Mucosa of gallbladder (tissue), 1 donor: ENCODE measurements at regions not wholly inside any gene's neighbourhood (a gene's known extent, or its start where the extent isn't known, plus 50 kb on each side); places are given as distances from the start of the nearest gene placed in this dataset.

Source experiments
- DNase-seq: peaks from one replicate; pipeline ENCODE4 v3.0.0-alpha.2; 2020; ENCODE audit warnings: low spot score
- donor health status: DM: no; HTN: no; CAD: no.

DNA sequence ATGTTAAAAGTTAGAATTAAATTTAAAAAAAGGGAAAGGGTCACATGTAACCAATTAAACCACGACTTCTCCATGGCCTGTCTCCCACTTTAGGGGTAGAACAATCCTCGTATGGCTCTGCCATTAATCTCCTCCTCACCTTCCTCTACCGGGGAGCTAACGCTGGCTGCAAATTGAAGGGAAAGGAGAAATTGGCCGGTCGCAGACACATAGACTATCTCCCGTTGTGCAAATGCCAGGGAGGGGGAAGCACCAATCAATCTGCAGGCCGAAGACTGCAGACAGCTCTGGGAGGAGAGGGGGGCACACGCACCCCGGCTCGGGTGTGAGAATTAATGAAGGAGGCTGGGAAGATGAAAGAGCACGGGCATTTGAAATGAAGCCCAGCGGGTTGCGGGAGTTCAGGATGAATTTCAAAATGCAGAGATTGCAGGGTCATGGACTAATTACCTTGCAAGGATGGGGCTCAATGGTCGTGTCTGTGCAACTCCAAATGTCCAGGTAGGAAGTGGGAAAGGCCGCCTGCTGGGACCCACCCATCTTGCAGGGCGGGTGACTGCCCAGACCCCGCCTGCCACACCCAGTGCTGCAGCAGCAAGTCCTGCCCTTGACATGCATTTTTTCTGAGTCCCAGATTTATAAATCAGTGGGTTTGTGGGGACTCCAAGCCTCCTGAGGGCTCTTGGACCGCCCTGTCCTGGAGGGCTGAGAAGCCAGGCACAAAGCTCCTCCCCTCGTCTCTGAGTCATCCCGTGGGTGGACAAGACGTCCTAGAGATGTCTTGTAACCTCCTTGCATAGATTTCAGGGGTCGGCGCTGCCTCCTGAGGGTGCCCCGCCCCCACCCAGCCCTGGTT, 534.2 kb downstream of the TBC1D22A start:
- no peak for DNase-seq

DNA sequence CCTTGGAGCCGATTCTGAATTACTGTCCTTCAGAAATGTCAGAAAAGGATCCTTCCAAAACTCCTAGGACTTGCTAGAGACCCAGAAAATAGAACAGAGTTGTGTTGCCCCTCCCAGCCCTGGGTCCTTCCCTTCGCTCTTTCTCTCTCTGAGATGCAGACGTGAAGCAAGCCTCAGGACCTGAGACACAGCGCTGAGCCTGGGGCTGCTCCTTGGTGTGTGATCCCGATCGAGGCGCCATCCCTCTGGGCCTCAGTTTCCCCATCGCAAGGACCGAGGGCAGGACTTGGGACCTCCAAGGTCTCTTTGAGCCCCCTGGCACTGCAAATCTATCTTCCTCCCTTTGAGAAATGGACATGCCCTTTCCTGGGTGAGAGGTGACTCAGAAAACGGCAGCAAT, 533.5 kb downstream of the TBC1D22A start:
- DNase-seq = no peak

DNA sequence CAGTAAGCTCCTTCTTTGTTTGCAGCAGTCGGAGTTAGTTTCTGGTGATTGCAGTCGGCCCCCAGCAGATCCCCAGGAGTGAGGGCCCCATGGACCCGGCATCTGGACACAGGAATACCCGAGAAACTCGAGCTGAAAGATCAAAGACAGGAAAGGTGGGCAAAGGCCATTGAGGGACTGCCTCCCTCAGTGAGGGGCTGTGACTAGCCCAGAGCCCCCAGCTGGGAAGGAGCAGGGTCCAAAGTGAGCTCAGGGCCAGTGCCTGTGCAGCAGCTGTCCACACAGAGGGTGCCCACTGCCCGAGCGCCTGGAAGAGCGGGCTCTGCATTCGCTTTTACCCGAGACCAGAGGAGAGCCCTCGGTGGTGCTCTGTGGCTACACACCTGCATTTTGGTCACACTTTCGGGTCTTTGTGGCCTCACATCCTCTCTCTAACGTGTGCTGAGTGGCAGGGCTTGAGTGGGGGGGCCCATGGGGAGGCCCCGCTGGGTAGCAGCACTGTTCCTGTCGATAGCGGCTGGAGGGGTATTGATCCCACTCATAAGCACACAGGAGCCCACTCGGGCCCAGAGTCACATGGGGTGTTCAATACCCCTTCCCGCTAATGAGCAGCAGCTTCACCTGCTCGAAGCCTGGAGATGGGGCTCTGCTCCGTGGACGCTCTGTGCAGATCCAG, 532.9 kb downstream of the TBC1D22A start:
- DNase-seq = no peak

DNA sequence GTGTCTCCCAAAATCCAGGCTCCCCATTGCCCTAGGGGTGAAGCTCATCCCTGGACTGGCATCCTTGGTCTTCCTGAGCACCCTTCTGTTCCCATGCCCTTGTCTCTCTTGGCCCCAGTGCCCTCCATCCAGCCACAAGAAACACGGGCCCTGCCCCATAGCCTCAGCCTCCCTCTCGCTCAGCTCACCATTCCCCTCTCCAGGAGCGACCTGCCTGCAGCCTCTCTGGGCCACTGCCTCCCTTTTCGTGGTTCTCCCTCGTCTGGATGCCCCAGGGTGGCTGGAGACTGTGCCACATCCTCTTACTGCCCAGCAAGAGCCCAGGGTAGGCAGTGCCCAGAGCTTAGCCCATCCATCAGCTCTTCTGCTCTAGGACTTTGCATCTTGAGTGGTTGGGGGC, 532.1 kb downstream of the TBC1D22A start:
- no peak for DNase-seq

DNA sequence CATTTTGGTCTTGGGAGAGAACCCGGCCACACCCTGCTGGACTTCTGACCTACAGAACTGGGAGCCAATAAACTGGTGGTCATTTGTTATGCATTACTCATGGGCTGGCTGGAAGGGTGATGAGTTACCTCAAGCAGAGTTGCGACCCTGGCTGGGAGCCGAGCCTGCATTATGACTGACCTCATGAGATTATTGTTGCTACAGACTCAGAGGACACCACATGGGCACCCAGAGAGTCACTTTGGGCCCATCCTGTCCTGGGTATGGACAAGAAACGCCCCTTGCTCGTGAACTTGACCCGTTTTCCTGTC, 531.7 kb downstream of the TBC1D22A start:
- no peak for DNase-seq

DNA sequence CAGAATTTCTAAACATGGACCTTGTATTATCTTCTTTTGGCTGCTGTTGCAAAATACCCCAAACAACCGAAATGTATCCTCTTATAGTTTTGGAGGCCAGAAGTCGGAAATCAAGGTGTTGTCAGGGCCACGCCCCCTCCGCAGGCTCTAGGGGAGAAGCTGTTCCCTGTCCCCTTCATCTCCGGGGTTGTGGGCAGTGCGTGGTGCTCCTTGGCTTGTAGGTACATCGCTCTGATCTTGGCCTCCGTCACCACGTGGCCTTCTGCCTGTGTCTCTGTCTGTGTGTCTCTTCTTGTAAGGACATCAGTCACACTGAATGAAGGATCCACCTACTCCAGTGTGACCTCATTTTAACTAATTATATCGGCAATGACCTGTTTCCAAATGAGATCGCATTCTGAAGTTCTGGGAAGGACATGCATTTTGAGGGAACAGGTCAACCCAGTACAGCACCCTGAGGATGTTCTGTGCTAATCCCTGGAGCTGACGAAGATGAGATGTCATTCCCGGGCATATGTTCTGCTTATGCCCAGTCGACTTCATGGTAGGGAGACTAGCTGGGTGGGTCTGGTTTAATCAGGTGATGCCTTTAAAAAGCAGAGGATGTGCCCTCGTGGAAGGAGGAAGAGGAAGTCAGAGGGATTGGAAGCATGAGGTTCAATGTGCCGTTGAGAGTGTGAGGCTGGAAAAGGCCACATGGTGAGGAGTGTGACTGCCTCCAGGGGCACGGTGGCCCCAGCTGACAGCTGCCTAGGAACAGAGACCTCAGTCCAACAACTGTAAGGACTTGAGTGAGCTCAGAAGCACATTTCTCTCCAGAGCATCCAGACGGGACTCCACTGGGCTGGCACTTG, 531.1 kb downstream of the TBC1D22A start:
- no peak for DNase-seq

DNA sequence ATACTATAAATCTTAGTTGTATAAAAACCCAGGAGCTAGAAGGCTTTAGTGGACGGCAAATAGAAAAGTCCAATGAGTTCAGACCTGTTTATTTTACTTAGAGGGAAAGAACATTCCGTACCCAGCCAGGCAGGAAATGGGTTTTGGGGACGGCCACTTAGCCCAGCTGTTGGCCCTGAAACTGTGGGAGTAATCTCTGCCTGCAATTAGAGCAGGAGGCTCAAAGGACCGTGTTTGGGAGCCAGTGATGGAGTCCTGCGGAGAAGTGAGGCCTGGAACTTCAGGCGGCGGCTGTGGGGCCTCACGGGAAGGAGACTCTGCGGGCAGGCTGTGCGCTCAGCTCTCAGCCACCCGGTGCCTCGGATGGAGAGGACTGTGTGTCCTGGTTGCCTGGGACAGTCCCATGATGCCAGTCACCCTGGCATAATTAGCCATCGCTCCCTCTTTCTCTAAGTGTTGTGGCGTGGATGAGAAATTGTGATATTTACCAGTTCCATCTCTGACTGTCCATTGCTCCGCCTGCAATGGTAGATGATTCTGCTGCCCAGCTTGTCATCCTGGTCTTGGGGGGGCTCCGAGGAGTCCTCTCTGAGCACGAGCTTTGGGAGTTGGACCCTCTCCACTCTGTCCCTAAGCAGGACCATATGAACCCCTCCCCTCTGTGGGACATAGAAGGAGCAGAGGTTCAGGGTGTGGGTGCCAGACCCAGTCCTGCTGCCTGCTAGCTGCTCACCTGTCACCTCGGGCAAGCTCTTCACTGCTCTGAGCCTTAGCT, 530.3 kb downstream of the TBC1D22A start:
- DNase-seq = no peak

DNA sequence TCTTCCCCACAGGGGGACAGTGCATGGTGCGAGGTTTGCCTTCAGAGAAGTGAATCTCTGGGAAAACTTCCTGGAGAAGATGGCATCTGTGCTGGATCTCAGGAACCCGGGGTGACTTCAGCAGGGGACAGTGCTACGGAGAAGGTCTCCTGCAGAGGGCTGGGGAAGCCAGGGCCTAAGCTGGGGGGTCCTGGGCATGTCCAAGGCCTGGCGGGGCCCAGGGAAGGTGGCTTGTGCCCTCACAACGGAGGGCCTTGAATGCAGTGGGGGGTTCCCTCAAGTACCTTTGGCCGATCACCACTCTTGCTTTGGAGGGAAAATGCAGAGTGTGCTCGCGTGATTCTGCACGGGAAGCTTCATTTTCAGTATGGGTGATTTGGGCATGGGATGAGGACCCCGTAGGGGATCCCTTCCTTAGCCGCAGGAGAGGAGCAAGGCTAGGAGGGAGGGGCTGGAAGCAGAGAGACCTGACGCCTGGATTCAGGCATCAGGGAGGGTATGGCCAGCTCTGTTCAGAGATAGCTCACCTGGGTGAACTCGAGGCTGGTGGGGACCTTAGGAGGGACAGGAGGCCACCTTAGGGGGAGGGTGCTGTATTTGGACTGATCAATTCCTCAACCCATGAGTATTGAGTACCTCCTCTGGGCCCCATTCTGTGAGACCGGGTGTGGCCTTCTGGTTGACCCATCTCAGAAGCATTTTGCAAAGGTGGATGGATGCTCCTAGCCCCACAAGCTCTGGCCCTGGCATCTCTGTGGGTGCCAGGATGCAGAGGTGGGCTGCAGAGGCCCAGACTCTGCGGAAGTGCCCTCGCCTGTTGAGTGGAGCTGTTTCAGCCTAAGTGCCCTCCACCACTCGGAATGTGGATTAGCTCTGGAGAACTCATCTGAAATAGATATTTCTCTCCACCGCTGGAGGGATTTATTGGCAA, 529.4 kb downstream of the TBC1D22A start:
- no peak for DNase-seq

DNA sequence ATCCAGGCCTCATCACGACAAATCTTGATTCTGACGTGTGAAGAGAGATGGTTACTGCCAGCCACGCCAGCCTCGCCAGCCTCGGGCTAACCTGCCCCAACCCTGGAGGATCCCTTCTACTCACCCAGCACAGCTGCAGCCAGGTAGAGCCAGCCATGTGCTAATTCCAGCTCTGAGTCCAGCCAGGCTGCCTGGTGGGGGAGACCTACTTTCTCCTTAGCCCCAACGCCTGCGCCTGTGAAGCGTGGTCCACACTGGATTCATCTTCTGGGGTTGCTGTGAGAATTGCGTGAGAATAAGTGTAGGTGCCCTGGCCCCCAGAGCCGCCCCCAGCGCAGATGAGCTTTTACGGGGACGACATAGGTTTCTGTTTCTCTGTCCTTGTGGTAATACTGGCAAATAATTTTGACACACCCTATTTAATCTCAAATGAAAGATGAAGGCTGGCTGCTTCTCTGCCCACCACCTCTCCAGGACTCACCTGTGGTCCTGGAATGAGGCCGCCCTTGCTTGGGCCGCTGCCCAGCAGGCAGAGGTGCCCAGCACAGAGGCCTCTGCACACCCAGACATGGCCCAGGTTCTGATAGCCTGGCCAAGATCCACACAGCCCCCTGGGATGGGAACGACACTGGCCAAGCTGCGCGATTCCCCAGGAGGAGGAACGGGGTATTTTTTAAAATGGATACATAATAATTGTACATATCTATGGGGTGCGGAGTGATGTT, 528.4 kb downstream of the TBC1D22A start:
- no peak for DNase-seq

DNA sequence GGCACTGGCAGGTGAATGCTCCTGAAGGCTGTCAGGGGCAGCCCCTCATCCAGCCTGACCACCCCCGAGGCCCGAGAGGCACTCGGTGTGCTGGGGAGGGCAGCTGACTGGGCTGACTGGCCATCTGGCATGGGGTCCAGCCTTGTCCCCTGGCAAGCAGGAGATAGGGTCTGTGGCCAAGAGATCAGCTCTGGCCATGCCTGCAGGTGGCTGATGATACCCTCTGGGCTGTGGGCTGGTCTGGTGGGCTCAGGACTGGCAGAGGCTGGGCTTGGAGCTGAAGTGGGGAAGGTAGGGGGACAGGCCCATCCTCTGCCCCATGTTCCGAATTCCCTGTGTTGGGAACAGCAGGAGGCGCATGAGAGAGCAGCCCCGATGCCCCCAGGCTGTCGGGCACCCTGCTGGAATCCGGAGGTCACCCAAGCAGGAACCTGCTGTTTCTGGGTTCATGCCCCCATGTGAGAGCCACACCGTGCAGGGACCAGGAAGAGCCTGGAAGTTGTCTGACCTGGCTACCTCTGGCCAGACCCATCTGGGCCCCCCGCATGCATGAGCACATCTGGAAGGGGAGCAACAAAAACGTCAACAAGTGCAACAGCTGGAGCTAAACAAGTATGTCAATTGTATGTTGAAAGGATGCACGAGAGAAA, 527.0 kb downstream of the TBC1D22A start:
- DNase-seq = no peak

DNA sequence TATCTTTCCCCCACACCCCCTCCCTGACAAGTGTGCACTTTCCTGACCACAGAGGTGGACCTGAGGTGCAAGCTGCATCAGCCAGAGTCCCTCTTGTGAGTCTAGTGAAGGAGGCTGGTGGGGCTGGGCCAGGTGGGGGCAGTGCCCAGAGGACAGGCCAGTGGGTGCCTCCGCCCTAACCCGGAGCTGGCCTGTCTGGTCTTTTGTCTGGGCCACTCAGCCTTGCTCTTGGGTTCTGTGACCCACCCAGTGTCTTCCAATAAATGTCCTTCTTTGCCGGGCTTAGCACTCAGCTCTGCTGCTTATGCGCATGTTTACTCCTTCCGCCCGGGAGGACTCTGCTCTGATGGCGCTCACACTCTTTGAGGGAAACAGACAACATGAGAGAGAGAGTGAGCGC, 526.2 kb downstream of the TBC1D22A start:
- no peak for DNase-seq

DNA sequence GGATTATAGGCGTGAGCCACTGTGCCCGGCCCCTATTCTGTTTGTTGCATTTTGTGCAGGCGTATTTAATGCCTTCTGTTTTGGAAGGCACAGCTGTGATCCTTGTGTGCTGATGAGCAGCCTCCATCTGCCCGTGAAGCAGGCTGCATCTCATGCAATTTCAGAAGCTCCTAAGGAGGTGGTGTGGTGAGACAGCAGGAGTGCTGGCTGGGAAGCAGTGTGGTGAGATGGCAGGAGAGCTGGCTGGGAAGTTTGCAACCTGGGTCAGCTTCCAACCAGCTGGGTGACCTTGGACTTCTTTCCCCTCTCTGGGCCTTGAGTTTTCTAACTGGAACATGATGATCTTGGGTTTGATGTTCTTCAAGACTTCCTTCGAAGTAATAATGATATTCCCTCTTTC, 525.1 kb downstream of the TBC1D22A start:
- DNase-seq = no peak

DNA sequence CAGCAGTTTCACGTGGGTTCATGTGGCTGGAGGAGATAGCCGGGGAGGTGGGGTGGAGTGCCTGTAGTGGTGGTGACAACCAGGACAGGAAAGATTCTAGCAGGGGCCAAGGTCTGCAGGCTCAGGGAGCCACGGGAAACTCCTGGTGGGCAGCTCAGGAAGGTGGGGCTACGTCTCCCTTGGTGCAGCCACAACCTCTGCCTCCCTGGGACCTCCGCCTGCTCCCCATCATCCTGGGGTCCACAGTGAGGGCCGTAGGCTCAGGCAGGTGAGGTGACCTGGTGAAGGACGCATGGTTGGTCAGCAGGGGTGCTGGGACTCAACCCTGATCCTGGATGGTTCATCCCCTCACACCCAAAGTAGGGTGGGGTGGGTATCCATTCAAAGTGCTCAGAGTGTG, 524.1 kb downstream of the TBC1D22A start:
- no peak for DNase-seq

DNA sequence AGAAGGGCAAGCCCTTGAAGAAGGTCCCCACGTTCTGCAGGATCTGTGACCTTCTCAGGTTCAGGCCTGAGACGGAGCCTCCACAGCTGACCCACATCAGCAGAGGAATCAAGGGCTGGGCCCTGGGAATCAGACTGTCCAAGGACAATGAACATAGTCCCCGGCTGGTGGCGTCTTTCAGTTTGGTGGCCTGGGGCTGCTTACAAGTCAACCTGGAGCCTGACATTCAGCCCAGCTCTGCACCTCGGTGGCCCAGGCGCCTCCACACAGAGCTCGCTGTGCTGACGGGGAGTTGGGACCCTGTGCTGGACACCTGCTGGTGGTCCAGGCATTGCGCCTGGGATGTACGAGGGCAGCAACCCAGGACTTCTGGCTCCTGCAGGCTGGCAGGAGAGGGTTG, 523.5 kb downstream of the TBC1D22A start:
- no peak for DNase-seq

DNA sequence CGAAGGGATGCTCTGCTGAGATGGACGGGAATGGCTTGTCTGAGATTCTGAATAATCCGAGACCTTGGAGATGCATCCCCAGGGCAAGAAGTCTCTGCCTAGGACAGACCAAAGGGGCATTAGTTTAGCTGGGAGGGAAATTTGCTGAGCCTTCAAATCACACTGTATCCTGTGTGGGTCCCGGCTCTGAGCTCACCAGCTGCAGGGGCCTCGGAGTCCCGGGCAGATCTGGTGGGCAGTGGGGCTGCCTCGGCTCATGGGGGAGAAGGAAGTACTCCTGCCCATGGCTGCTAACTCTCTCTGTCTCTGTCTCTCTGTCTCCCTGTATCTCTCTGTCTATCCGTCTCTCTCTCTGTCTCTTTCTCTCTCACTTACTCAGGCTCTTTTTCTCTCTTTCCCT, 522.4 kb downstream of the TBC1D22A start:
- DNase-seq = no peak

DNA sequence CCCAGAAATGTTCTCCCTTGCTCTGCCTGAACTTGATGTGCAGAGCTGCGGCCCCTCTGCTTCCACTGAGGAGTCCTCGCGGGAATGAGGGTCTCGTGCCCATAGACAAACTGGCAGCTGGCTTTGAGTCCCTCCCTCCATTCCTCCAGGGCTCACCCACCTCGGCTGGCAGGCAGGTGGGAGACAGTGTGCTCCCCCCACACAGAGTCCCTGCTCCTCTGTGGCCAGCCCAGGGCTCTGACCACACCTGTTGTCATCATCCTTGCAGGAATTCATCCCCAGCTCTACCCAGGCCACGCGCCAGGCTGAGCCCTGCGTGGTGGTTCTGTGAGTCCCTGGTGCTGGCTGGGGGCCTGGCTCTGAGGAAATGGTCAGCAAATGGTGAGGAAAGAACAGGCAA, 521.9 kb downstream of the TBC1D22A start:
- DNase-seq = no peak

DNA sequence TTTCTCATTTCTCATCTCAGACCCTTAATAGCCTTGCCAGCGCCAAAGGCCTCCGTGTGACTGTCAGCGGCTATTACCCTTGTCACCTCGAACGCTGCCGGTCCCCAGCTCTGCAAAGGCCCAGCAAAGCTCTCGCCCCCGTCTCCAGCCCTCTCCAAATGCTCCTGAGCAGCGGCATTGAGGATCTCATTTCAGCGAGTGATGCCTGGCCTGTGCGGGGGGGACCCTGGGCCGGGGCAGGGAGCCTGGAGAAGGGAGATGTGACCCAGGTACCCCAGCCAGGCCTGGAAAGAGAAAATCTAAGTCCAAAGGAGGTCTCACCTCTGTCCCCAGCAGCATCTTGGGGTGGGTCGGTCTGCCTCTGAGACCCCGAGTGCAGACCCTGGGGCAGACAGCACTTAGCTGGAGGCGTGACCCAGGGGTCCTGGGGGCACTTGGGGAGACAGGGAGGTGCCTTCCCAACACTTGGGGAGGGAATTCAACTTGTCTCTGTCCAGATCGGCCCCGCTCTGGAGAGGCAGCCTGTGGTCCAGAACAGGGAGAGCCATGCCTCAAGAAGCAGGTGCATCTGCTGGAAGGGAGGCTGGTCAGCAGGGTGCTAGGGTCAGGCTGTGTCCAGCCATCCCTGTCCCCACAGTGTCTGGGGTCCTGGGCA, 521.3 kb downstream of the TBC1D22A start:
- no peak for DNase-seq

DNA sequence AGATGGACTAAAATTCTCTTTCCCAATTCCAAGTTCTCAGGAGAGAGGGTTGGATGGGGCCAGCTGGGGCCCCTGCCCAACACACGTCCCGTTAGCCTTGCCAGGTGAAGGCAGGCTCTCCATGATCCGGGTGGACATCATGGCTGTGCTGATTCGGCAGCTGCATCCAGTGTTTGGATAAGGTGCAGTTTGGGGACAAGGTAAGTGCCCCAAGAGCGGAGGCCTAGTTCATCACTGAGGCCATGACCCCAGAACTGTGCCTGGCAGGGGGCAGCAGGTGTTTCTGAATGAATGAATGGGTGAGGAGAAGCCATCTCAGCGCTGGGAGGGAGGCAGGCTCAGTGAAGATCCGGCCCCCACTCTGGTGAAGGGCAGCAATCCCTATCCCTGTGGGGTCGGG, 520.4 kb downstream of the TBC1D22A start:
- no peak for DNase-seq

DNA sequence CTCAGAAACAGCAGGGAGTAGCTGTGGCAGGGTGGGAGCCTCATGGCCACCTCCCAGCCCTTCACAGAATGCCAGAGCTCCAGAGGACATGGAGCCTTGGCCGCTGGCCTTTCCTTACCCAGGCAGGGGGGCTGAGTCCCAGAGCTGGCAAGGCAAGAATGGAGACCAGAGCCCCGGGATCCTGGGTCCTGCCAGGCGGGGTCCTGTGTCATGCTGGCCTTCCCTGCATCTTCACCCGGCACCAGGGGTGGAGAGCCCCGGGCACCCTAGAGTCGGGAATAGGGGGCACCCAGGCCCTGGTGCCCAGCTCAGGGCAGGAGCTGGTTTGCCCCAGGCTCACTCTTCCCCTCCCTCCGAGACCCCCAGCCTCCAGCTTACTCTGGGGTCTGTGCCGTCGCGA, 519.9 kb downstream of the TBC1D22A start:
- DNase-seq = no peak
